Loucy (cell line): ENCODE measurements at regions not wholly inside any gene's neighbourhood (a gene's known extent, or its start where the extent isn't known, plus 50 kb on each side); places are given as distances from the start of the nearest gene placed in this dataset.

Experiments used
- H2AFZ ChIP-seq: fragments of 200-600 bp; sonication (generic); 2 replicates; pipeline ENCODE4 v1.6.0; 2016; ENCODE audit warnings: antibody characterized with exemption, mild to moderate bottlenecking, low read length, moderate library complexity
- H3F3A ChIP-seq: fragments of 200-600 bp; 2 replicates; pipeline ENCODE4 v1.6.0; 2016; ENCODE audit warnings: antibody characterized with exemption, low read depth, mild to moderate bottlenecking
- H3K27me3 ChIP-seq: fragments of 200-600 bp; sonication (generic); 2 replicates; pipeline ENCODE4 v1.6.1; 2014; ENCODE audit warnings: low read length, mild to moderate bottlenecking; ENCODE audit not compliant: insufficient read depth, poor library complexity, severe bottlenecking
- H3K36me3 ChIP-seq: fragments of 200-600 bp; sonication (generic); 2 replicates; pipeline ENCODE4 v1.6.1; 2016; ENCODE audit warnings: low read length; ENCODE audit not compliant: insufficient read depth
- H3K4me1 ChIP-seq: fragments of 200-600 bp; sonication (generic); 2 replicates; pipeline ENCODE4 v1.5.1; 2014; ENCODE audit warnings: low read length, mild to moderate bottlenecking; ENCODE audit not compliant: insufficient read depth, poor library complexity, severe bottlenecking
- H3K4me2 ChIP-seq: fragments of 200-600 bp; sonication (generic); 2 replicates; pipeline ENCODE4 v1.6.0; 2014; ENCODE audit warnings: antibody characterized with exemption, low read length, low read depth, mild to moderate bottlenecking; ENCODE audit not compliant: poor library complexity, severe bottlenecking
- H3K4me3 ChIP-seq: fragments of 200-600 bp; sonication (generic); 2 replicates; pipeline ENCODE4 v1.5.1; 2014; ENCODE audit warnings: low read length, mild to moderate bottlenecking, mixed read lengths; ENCODE audit not compliant: poor library complexity, severe bottlenecking
- H3K79me2 ChIP-seq: fragments of 200-600 bp; sonication (generic); 2 replicates; pipeline ENCODE4 v1.6.1; 2014; ENCODE audit warnings: low read length; ENCODE audit not compliant: insufficient read depth
- H3K9ac ChIP-seq: fragments of 200-600 bp; sonication (generic); 2 replicates; pipeline ENCODE4 v1.6.0; 2014; ENCODE audit warnings: mild to moderate bottlenecking, low read depth, low read length, moderate library complexity; ENCODE audit not compliant: poor library complexity, severe bottlenecking
- H3K9me2 ChIP-seq: fragments of 200-600 bp; sonication (generic); replicated peaks from 2 replicates; pipeline ENCODE4 v1.6.1; 2016; ENCODE audit warnings: low read depth, low read length, mixed read lengths
- H3K9me3 ChIP-seq: fragments of 200-600 bp; sonication (generic); 2 replicates; pipeline ENCODE4 v1.6.1; 2014; ENCODE audit warnings: mild to moderate bottlenecking, antibody characterized with exemption, low read length, low read depth; ENCODE audit not compliant: insufficient read depth
- H4K20me1 ChIP-seq: fragments of 200-600 bp; sonication (generic); 2 replicates; pipeline ENCODE4 v1.6.0; 2014; ENCODE audit warnings: antibody characterized with exemption, low read length, mild to moderate bottlenecking; ENCODE audit not compliant: insufficient read depth, poor library complexity, severe bottlenecking
- CTCF ChIP-seq: fragments of 200-600 bp; sonication (generic); conservative IDR thresholded peaks from 2 replicates; pipeline ENCODE4 v1.5.1; 2014; ENCODE audit warnings: mild to moderate bottlenecking, antibody characterized with exemption, low read length
- EZH2phosphoT487 ChIP-seq: fragments of 200-600 bp; IDR thresholded peaks from 2 replicates; pipeline ENCODE4 v1.6.1; 2018; ENCODE audit warnings: antibody characterized with exemption, mild to moderate bottlenecking, moderate library complexity, borderline replicate concordance

- Histone ChIP-seq H3K79me2 (no peaks in the 10 kb centered on the region), H3K4me2 (no peak overlapping the region), H3K36me3 (no peaks in the 10 kb centered on the region), H3K4me3 (no peak overlapping the region), H4K20me1 (no peaks in the 10 kb centered on the region), H3F3A (no peaks in the 10 kb centered on the region), H2AFZ (no peak overlapping the region), H3K9me2 (no peaks in the 10 kb centered on the region), H3K9ac (no peak overlapping the region), H3K4me1 (no peaks in the 10 kb centered on the region), H3K9me3 (no peaks in the 10 kb centered on the region; the same call in 1 of the 2 replicates), H3K27me3 (no peaks in the 10 kb centered on the region)
- no peak for TF ChIP-seq CTCF
- TF ChIP-seq EZH2phosphoT487 = no peak
These were observed 649.3 kb upstream of the ADGRL4 start for GRCh38 chr1:79655876-79656275.

DNA sequence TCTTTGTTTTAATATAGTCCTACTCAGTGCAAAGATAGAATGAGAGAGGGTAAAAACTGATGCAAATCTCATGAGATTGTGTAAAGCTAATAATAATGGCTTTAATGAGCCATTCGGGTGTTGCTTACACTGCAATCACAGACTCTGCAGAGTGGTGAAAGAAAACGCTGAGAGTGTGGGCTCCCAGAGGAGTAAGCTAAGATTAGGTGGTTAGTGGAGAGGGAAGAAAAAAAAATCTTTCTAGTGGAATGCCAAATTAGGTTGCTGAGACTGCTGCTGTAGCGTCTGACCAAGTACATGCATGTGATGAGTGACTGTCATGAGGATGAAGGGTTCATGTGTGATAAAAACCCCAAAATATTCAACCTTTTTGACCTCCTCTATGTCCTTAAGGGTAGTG is 645.9 kb upstream of the ADGRL4 start:
- Histone ChIP-seq H2AFZ (no peak overlapping the region), H3K4me2 (no peak overlapping the region), H3K9me2 (no peaks in the 10 kb centered on the region), H3K4me3 (no peak overlapping the region), H4K20me1 (no peaks in the 10 kb centered on the region), H3K9ac (no peak overlapping the region), H3F3A (no peaks in the 10 kb centered on the region), H3K36me3 (no peaks in the 10 kb centered on the region), H3K79me2 (no peaks in the 10 kb centered on the region), H3K9me3 (no peaks in the 10 kb centered on the region; the same call in 1 of the 2 replicates), H3K27me3 (no peaks in the 10 kb centered on the region), H3K4me1 (no peaks in the 10 kb centered on the region)
- TF ChIP-seq CTCF = no peak
- no peak for TF ChIP-seq EZH2phosphoT487

- Histone ChIP-seq H3F3A (no peaks in the 10 kb centered on the region), H3K4me1 (no peaks in the 10 kb centered on the region), H2AFZ (no peak overlapping the region), H3K36me3 (no peaks in the 10 kb centered on the region), H3K27me3 (no peaks in the 10 kb centered on the region), H3K4me2 (no peak overlapping the region), H3K4me3 (no peak overlapping the region), H3K9me3 (no peaks in the 10 kb centered on the region; the same call in 1 of the 2 replicates), H3K79me2 (no peaks in the 10 kb centered on the region), H4K20me1 (no peaks in the 10 kb centered on the region), H3K9me2 (no peaks in the 10 kb centered on the region), H3K9ac (no peak overlapping the region)
- TF ChIP-seq EZH2phosphoT487 (no peak), CTCF (no peak)
These were observed 641.6 kb upstream of the ADGRL4 start for GRCh38 chr1:79648126-79648525.
